ENCODE measurements at regions not wholly inside any gene's neighbourhood (a gene's known extent, or its start where the extent isn't known, plus 50 kb on each side); places are given as distances from the start of the nearest gene placed in this dataset.
"Not testable (repeated sequence)": the region's sequence is repeated elsewhere in the genome, so short reads cannot be mapped to it uniquely, and the experiment has no call there.

GRCh38 chr2:173524256-173524955 is 169.7 kb downstream of the CDCA7 start:
- Histone ChIP-seq H3K9me3 (ENCODE audit: control insufficient read depth in 1 of 2, low read length in 2 of 2) (no peaks in the 10 kb centered on the region), H3K36me3 (ENCODE audit: insufficient read depth, low read length) (no peaks in the 10 kb centered on the region), H3K27ac (ENCODE audit: low read depth, low read length) (no peak overlapping the region), H3K27me3 (ENCODE audit: insufficient read depth, low read length) (no peaks in the 10 kb centered on the region), H3K4me1 (ENCODE audit: insufficient read depth, low read length) (no peaks in the 10 kb centered on the region), H3K4me3 (ENCODE audit: low read length in 2 of 2) (no peak overlapping the region)
- Mint-ChIP-seq H3K9me3 (peaks cover 0 to 3% (median 0%) of the 10 kb centered on the region in 8 donors), H3K36me3 (no peaks in the 10 kb centered on the region), H3K4me3 (no peak overlapping the region), H3K27ac (no peak overlapping the region), H3K4me1 (no peaks in the 10 kb centered on the region), H3K27me3 (peaks cover 0 to 4% of the 10 kb centered on the region in 2 donors)
- intact Hi-C loops (cut with micrococcal nuclease): no loop called here
- ChIA-PET CTCF (ENCODE audit: partially characterized antibody) (no interaction called here), POLR2A (ENCODE audit: partially characterized antibody) (no interaction called here)
- DNase-seq: no peak

- H3K36me3 ChIP-seq (ENCODE audit: insufficient read depth, low read length); POLR2A ChIA-PET (ENCODE audit: partially characterized antibody); intact Hi-C loops (cut with micrococcal nuclease); H3K9me3 ChIP-seq (ENCODE audit: control insufficient read depth in 1 of 2, low read length in 2 of 2); CTCF ChIA-PET (ENCODE audit: partially characterized antibody); H3K36me3 Mint-ChIP-seq; H3K4me3 Mint-ChIP-seq; H3K4me3 ChIP-seq (ENCODE audit: low read length in 2 of 2); H3K27ac Mint-ChIP-seq; H3K9me3 Mint-ChIP-seq; H3K4me1 Mint-ChIP-seq; H3K4me1 ChIP-seq (ENCODE audit: insufficient read depth, low read length); H3K27me3 ChIP-seq (ENCODE audit: insufficient read depth, low read length); DNase-seq; H3K27ac ChIP-seq (ENCODE audit: low read depth, low read length): not testable (repeated sequence)
- peaks cover 17 to 18% of the 10 kb centered on the region in 2 donors for H3K27me3 Mint-ChIP-seq
These were observed 178.3 kb downstream of the CDCA7 start for GRCh38 chr2:173532732-173533531.

DNA sequence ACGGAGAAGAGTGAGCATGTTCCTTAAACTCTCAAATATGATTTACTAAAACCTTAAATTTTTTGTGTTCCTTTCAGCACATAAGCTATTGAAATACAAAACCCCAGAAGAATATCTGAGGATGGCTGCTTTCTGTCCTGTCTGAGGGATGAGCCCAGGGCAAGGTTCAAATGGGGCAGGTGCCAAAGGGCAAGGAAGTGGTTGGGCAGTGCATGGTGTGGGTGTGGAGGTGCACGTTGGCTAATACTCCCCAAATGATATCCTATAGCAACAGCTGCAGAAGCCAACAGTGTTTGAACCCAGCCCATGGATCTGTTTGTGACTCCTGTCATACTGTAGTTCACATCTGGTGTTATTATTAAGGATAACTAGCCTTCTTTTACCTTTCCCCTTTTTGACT is 183.0 kb downstream of the CDCA7 start:
- Histone ChIP-seq H3K4me3 (ENCODE audit: low read length in 2 of 2) (no peak overlapping the region), H3K27ac (ENCODE audit: low read depth, low read length) (no peak overlapping the region), H3K9me3 (ENCODE audit: control insufficient read depth in 1 of 2, low read length in 2 of 2) (no peaks in the 10 kb centered on the region), H3K36me3 (ENCODE audit: insufficient read depth, low read length) (no peaks in the 10 kb centered on the region), H3K27me3 (ENCODE audit: insufficient read depth, low read length) (no peaks in the 10 kb centered on the region), H3K4me1 (ENCODE audit: insufficient read depth, low read length) (no peaks in the 10 kb centered on the region)
- Mint-ChIP-seq H3K4me1 (no peaks in the 10 kb centered on the region), H3K27ac (no peak overlapping the region), H3K4me3 (no peak overlapping the region), H3K36me3 (no peaks in the 10 kb centered on the region), H3K9me3 (peaks cover 0 to 9% (median 4%) of the 10 kb centered on the region in 8 donors), H3K27me3 (peaks cover 22 to 23% of the 10 kb centered on the region in 2 donors)
- CTCF ChIA-PET (ENCODE audit: partially characterized antibody): no interaction called here
- intact Hi-C loops (cut with micrococcal nuclease): no loop called here
- no peak for DNase-seq
- POLR2A ChIA-PET (ENCODE audit: partially characterized antibody): no interaction called here

DNA sequence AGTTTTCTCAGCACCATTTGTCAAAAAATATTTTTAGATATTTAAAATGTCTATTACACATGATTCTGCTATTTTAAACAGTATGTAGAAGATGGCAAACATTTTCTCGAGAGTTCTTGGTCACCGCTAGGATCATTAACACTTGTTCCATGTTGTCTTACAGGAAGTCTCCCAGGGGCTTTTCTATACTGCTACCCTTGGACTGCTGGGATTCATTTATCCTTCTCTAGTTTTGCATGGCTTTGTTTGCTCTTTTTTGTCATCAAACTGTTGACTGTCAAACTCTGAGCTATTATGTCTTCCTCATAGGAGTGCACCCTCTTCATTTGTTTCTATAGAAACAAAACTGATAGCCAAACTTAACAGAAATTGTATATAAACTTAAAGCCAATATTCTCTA is 184.9 kb downstream of the CDCA7 start:
- intact Hi-C loops (cut with micrococcal nuclease): no loop called here
- Mint-ChIP-seq H3K27ac (no peak overlapping the region), H3K4me3 (no peak overlapping the region), H3K4me1 (no peaks in the 10 kb centered on the region), H3K9me3 (peaks cover 0 to 4% (median 2%) of the 10 kb centered on the region in 8 donors), H3K27me3 (peaks cover 16 to 23% of the 10 kb centered on the region in 2 donors), H3K36me3 (no peaks in the 10 kb centered on the region)
- POLR2A ChIA-PET (ENCODE audit: partially characterized antibody): no interaction called here
- CTCF ChIA-PET (ENCODE audit: partially characterized antibody): no interaction called here
- no peak overlapping the region for H3K4me3 ChIP-seq (ENCODE audit: low read length in 2 of 2)
- H3K9me3 ChIP-seq (ENCODE audit: control insufficient read depth in 1 of 2, low read length in 2 of 2): no peaks in the 10 kb centered on the region
- H3K4me1 ChIP-seq (ENCODE audit: insufficient read depth, low read length): no peaks in the 10 kb centered on the region
- no peak overlapping the region for H3K27ac ChIP-seq (ENCODE audit: low read depth, low read length)
- no peaks in the 10 kb centered on the region for H3K36me3 ChIP-seq (ENCODE audit: insufficient read depth, low read length)
- no peaks in the 10 kb centered on the region for H3K27me3 ChIP-seq (ENCODE audit: insufficient read depth, low read length)
- no peak for DNase-seq

- CTCF ChIA-PET (ENCODE audit: partially characterized antibody): no interaction called here
- Histone ChIP-seq H3K36me3 (ENCODE audit: insufficient read depth, low read length) (no peaks in the 10 kb centered on the region), H3K27ac (ENCODE audit: low read depth, low read length) (no peak overlapping the region), H3K9me3 (ENCODE audit: control insufficient read depth in 1 of 2, low read length in 2 of 2) (no peaks in the 10 kb centered on the region), H3K27me3 (ENCODE audit: insufficient read depth, low read length) (peaks cover 5% of the 10 kb centered on the region), H3K4me1 (ENCODE audit: insufficient read depth, low read length) (no peaks in the 10 kb centered on the region), H3K4me3 (ENCODE audit: low read length in 2 of 2) (no peak overlapping the region)
- Mint-ChIP-seq H3K9me3 (peaks cover 0 to 3% (median 0%) of the 10 kb centered on the region in 8 donors), H3K27ac (no peak overlapping the region), H3K4me3 (no peak overlapping the region), H3K27me3 (peaks cover 14 to 16% of the 10 kb centered on the region in 2 donors), H3K4me1 (peaks cover 0 to 2% (median 0%) of the 10 kb centered on the region in 4 donors), H3K36me3 (no peaks in the 10 kb centered on the region)
- intact Hi-C loops (cut with micrococcal nuclease): no loop called here
- DNase-seq: no peak
- POLR2A ChIA-PET (ENCODE audit: partially characterized antibody): no interaction called here
These were observed 190.1 kb downstream of the CDCA7 start for GRCh38 chr2:173544641-173545363.

DNA sequence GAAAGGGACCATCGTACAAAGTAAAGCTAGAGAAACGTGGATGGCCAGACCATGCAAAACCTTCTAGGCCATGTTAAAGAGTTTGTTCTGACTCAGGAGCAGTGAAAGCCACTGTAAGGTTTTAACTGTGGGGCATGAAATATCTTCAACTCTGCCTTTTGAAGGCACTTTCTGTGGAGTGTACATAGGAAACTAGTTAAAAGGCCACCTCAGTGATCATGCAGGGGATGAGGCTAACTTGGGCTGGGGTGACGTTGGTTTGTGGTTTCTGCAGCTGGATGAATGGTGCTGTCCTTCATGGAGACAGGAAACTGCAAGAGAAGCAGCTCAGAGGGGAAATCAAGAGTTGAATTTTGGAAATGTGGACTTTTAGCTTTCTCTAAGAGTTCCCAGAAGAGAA is 190.7 kb downstream of the CDCA7 start:
- Mint-ChIP-seq H3K9me3 (peaks cover 0 to 3% (median under 1%) of the 10 kb centered on the region in 8 donors), H3K27ac (no peak overlapping the region), H3K36me3 (no peaks in the 10 kb centered on the region), H3K4me3 (no peak overlapping the region), H3K27me3 (peaks cover 14% of the 10 kb centered on the region in 2 donors), H3K4me1 (peaks cover 0 to 2% (median 0%) of the 10 kb centered on the region in 4 donors)
- no peaks in the 10 kb centered on the region for H3K4me1 ChIP-seq (ENCODE audit: insufficient read depth, low read length)
- H3K36me3 ChIP-seq (ENCODE audit: insufficient read depth, low read length): no peaks in the 10 kb centered on the region
- CTCF ChIA-PET (ENCODE audit: partially characterized antibody): no interaction called here
- POLR2A ChIA-PET (ENCODE audit: partially characterized antibody): no interaction called here
- no peak overlapping the region for H3K4me3 ChIP-seq (ENCODE audit: low read length in 2 of 2)
- H3K27ac ChIP-seq (ENCODE audit: low read depth, low read length): no peak overlapping the region
- intact Hi-C loops (cut with micrococcal nuclease): no loop called here
- H3K9me3 ChIP-seq (ENCODE audit: control insufficient read depth in 1 of 2, low read length in 2 of 2): no peaks in the 10 kb centered on the region
- DNase-seq: no peak
- peaks cover 5% of the 10 kb centered on the region for H3K27me3 ChIP-seq (ENCODE audit: insufficient read depth, low read length)

DNA sequence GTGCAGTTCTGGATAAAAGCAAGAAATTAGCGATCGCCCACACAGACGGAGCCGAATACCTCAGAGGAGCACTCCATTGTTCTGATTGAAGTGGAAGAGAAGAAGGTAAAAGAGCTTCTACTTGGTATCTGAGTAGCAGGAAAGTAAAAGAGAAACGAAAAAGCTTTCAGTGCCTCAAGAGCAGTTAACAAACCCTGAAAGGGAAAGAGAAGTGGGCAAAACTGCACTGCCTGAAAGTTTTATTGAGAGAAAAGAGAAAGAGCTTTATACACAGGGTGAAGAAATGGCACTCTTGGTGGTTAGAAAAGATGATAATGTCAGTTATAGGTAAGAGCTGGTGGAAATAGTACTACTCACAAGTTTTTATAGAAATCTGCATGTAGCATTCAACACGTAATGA is 192.8 kb downstream of the CDCA7 start:
- ChIA-PET POLR2A (ENCODE audit: partially characterized antibody) (no interaction called here), CTCF (ENCODE audit: partially characterized antibody) (no interaction called here)
- H3K27me3 Mint-ChIP-seq: peaks cover 15 to 18% of the 10 kb centered on the region in 2 donors
- intact Hi-C loops (cut with micrococcal nuclease): no loop called here
- peaks cover 0 to 8% (median 2%) of the 10 kb centered on the region in 8 donors for H3K9me3 Mint-ChIP-seq
- no peak for DNase-seq
- H3K4me3 ChIP-seq (ENCODE audit: low read length in 2 of 2): no peak overlapping the region
- no peak overlapping the region for H3K4me3 Mint-ChIP-seq
- H3K9me3 ChIP-seq (ENCODE audit: control insufficient read depth in 1 of 2, low read length in 2 of 2): no peaks in the 10 kb centered on the region
- H3K4me1 ChIP-seq (ENCODE audit: insufficient read depth, low read length): no peaks in the 10 kb centered on the region
- no peaks in the 10 kb centered on the region for H3K36me3 Mint-ChIP-seq
- H3K27ac Mint-ChIP-seq: no peak overlapping the region
- peaks cover 5% of the 10 kb centered on the region for H3K27me3 ChIP-seq (ENCODE audit: insufficient read depth, low read length)
- H3K36me3 ChIP-seq (ENCODE audit: insufficient read depth, low read length): no peaks in the 10 kb centered on the region
- peaks cover 0 to 2% (median 0%) of the 10 kb centered on the region in 4 donors for H3K4me1 Mint-ChIP-seq
- H3K27ac ChIP-seq (ENCODE audit: low read depth, low read length): no peak overlapping the region
